ENCODE measurements at regions not wholly inside any gene's neighbourhood (a gene's known extent, or its start where the extent isn't known, plus 50 kb on each side); places are given as distances from the start of the nearest gene placed in this dataset.

GRCh38 chr3:55166576-55167555 lies 239.0 kb upstream of the LRTM1 start:
- no peak for ATAC-seq
- intact Hi-C loops (cut with micrococcal nuclease): no loop called here
- Mint-ChIP-seq H3K27me3 (ENCODE audit: low read depth in 2 of 2) (no peaks in the 10 kb centered on the region), H3K9me3 (peaks cover 12% of the 10 kb centered on the region in 2 donors), H3K4me3 (no peak overlapping the region), H3K4me1 (no peaks in the 10 kb centered on the region), H3K36me3 (peaks cover 6% of the 10 kb centered on the region), H3K27ac (no peak overlapping the region)
- DNase-seq: no peak
- Histone ChIP-seq H3K4me1 (ENCODE audit: control insufficient read depth, insufficient read depth, low read length) (no peaks in the 10 kb centered on the region), H3K4me3 (ENCODE audit: low read length) (no peak overlapping the region), H3K27me3 (ENCODE audit: control insufficient read depth, insufficient read depth, low read length) (no peaks in the 10 kb centered on the region), H3K27ac (ENCODE audit: low read length) (no peak overlapping the region), H3K9me3 (ENCODE audit: control insufficient read depth, insufficient read depth, low read length) (no peaks in the 10 kb centered on the region), H3K36me3 (ENCODE audit: control insufficient read depth, insufficient read depth, low read length) (no peaks in the 10 kb centered on the region)
- TF ChIP-seq, protein P1, sequence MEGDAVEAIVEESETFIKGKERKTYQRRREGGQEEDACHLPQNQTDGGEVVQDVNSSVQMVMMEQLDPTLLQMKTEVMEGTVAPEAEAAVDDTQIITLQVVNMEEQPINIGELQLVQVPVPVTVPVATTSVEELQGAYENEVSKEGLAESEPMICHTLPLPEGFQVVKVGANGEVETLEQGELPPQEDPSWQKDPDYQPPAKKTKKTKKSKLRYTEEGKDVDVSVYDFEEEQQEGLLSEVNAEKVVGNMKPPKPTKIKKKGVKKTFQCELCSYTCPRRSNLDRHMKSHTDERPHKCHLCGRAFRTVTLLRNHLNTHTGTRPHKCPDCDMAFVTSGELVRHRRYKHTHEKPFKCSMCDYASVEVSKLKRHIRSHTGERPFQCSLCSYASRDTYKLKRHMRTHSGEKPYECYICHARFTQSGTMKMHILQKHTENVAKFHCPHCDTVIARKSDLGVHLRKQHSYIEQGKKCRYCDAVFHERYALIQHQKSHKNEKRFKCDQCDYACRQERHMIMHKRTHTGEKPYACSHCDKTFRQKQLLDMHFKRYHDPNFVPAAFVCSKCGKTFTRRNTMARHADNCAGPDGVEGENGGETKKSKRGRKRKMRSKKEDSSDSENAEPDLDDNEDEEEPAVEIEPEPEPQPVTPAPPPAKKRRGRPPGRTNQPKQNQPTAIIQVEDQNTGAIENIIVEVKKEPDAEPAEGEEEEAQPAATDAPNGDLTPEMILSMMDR (IDR thresholded peaks at IDR 0.05): no peak
- 56% methylated on average over 4 of the region's 5 CpGs for WGBS (ENCODE audit: insufficient coverage)

GRCh38 chr3:55165704-55166405 lies 238.0 kb upstream of the LRTM1 start:
- Mint-ChIP-seq H3K9me3 (peaks cover 9 to 10% of the 10 kb centered on the region in 2 donors), H3K27ac (no peak overlapping the region), H3K36me3 (peaks cover 6% of the 10 kb centered on the region), H3K4me1 (no peaks in the 10 kb centered on the region), H3K4me3 (no peak overlapping the region), H3K27me3 (ENCODE audit: low read depth in 2 of 2) (no peaks in the 10 kb centered on the region)
- no peak for ATAC-seq
- Histone ChIP-seq H3K27me3 (ENCODE audit: control insufficient read depth, insufficient read depth, low read length) (no peaks in the 10 kb centered on the region), H3K9me3 (ENCODE audit: control insufficient read depth, insufficient read depth, low read length) (no peaks in the 10 kb centered on the region), H3K27ac (ENCODE audit: low read length) (no peak overlapping the region), H3K36me3 (ENCODE audit: control insufficient read depth, insufficient read depth, low read length) (no peaks in the 10 kb centered on the region), H3K4me3 (ENCODE audit: low read length) (no peak overlapping the region), H3K4me1 (ENCODE audit: control insufficient read depth, insufficient read depth, low read length) (no peaks in the 10 kb centered on the region)
- TF ChIP-seq, protein P1 (IDR thresholded peaks at IDR 0.05): no peak
- intact Hi-C loops (cut with micrococcal nuclease): no loop called here
- 72% methylated on average over 4 of the region's 6 CpGs for WGBS (ENCODE audit: insufficient coverage)
- no peak for DNase-seq

GRCh38 chr3:55165278-55165677 lies 237.4 kb upstream of the LRTM1 start:
- H3K4me1 Mint-ChIP-seq: no peaks in the 10 kb centered on the region
- Histone ChIP-seq H3K27ac (ENCODE audit: low read length) (no peak overlapping the region), H3K9me3 (ENCODE audit: control insufficient read depth, insufficient read depth, low read length) (no peaks in the 10 kb centered on the region), H3K4me3 (ENCODE audit: low read length) (no peak overlapping the region), H3K4me1 (ENCODE audit: control insufficient read depth, insufficient read depth, low read length) (no peaks in the 10 kb centered on the region), H3K27me3 (ENCODE audit: control insufficient read depth, insufficient read depth, low read length) (no peaks in the 10 kb centered on the region), H3K36me3 (ENCODE audit: control insufficient read depth, insufficient read depth, low read length) (no peaks in the 10 kb centered on the region)
- H3K27me3 Mint-ChIP-seq (ENCODE audit: low read depth in 2 of 2): no peaks in the 10 kb centered on the region
- intact Hi-C loops (cut with micrococcal nuclease): no loop called here
- H3K27ac Mint-ChIP-seq: no peak overlapping the region
- peaks cover 8% of the 10 kb centered on the region in 2 donors for H3K9me3 Mint-ChIP-seq
- H3K36me3 Mint-ChIP-seq: peaks cover 6% of the 10 kb centered on the region
- DNase-seq: no peak
- no peak for ATAC-seq
- whole genome bisulfite sequencing (ENCODE audit: insufficient coverage): 95% methylated on average over 2 of the region's 3 CpGs
- TF ChIP-seq, protein P1 (IDR thresholded peaks at IDR 0.05): no peak
- H3K4me3 Mint-ChIP-seq: no peak overlapping the region

All from natural killer cell (primary cell).